ENCODE measurements at regions not wholly inside any gene's neighbourhood (a gene's known extent, or its start where the extent isn't known, plus 50 kb on each side); places are given as distances from the start of the nearest gene placed in this dataset.

GRCh38 chr6:102501615-102502014, 1108.1 kb downstream of the GRIK2 start (continued):
- no peak for TF ChIP-seq RBBP5 (IDR thresholded peaks at IDR 0.05; ENCODE audit: borderline replicate concordance, low read depth, low read length)
- TF ChIP-seq ATF2 (IDR thresholded peaks at IDR 0.05; ENCODE audit: low read length) = no peak
- no peak for TF ChIP-seq CBX5 (IDR thresholded peaks at IDR 0.05; ENCODE audit: low read depth, low read length)
- no peak for TF ChIP-seq SIX5 (IDR thresholded peaks at IDR 0.05; ENCODE audit: low read depth, low read length)
- no peak for TF ChIP-seq NRF1 (IDR thresholded peaks at IDR 0.05; ENCODE audit: low read depth, low read length)

All from H1 (cell line).